ENCODE measurements at regions not wholly inside any gene's neighbourhood (a gene's known extent, or its start where the extent isn't known, plus 50 kb on each side); places are given as distances from the start of the nearest gene placed in this dataset.

GRCh38 chr10:75292794-75293445 lies 57.2 kb upstream of the COMTD1 start:
- TF ChIP-seq GABPA (IDR thresholded peaks at IDR 0.05; ENCODE audit: low read depth) (no peak), SPI1 (IDR thresholded peaks at IDR 0.05; ENCODE audit: borderline replicate concordance, low read depth) (no peak), REST (IDR thresholded peaks at IDR 0.05; ENCODE audit: insufficient replicate concordance, low read depth) (no peak), POLR2AphosphoS5 (IDR thresholded peaks at IDR 0.05; ENCODE audit: low read depth) (no peak)
- H3K27ac ChIP-seq (replicated peaks), result no peak overlapping the region
- H3K27me3 ChIP-seq (ENCODE audit: insufficient read depth, poor library complexity, severe bottlenecking), result peaks cover 17% of the 10 kb centered on the region
- DNase-seq (ENCODE audit: low read depth in 1 of 2, low spot score in 1 of 2), result no peak
- H3K4me3 ChIP-seq (replicated peaks; ENCODE audit: insufficient read depth, low read length), result no peak overlapping the region

DNA sequence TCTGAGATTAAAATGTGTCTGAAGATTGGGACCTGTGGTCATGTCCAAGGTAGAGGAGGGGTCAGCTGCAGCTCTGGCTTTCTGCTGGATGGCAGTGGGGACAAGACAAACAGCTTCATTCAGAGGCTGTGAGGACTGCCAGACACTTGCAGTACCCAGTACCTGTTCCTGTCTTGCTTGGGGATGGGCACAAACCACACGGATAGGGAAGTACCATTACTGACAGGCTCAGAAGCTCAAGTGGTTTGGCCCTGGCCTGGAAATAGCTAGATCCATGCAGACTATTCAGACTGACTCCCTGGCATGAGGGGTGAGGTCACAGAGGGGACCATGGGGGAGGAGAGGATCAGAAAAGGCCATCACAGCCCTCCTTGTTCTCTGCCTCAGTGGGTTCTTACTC lies 56.0 kb upstream of the COMTD1 start:
- peaks cover 15% of the 10 kb centered on the region for H3K27me3 ChIP-seq (ENCODE audit: insufficient read depth, poor library complexity, severe bottlenecking)
- DNase-seq (ENCODE audit: low read depth in 1 of 2, low spot score in 1 of 2), result peak in 1 of 2 experiments; percentile 55
- no peak for TF ChIP-seq SPI1 (IDR thresholded peaks at IDR 0.05; ENCODE audit: borderline replicate concordance, low read depth)
- no peak for TF ChIP-seq REST (IDR thresholded peaks at IDR 0.05; ENCODE audit: insufficient replicate concordance, low read depth)
- no peak for TF ChIP-seq CTCF (IDR thresholded peaks at IDR 0.05; ENCODE audit: insufficient read depth, low read length)
- TF ChIP-seq GABPA (IDR thresholded peaks at IDR 0.05; ENCODE audit: low read depth), result no peak
- TF ChIP-seq POLR2AphosphoS5 (IDR thresholded peaks at IDR 0.05; ENCODE audit: low read depth), result no peak
- H3K4me3 ChIP-seq (replicated peaks; ENCODE audit: insufficient read depth, low read length), result no peak overlapping the region
- no peak overlapping the region for H3K27ac ChIP-seq (replicated peaks)

GRCh38 chr10:75288140-75288711 lies 52.5 kb upstream of the COMTD1 start:
- TF ChIP-seq GABPA (IDR thresholded peaks at IDR 0.05; ENCODE audit: low read depth) (no peak), POLR2AphosphoS5 (IDR thresholded peaks at IDR 0.05; ENCODE audit: low read depth) (no peak), CTCF (IDR thresholded peaks at IDR 0.05; ENCODE audit: insufficient read depth, low read length) (no peak), SPI1 (IDR thresholded peaks at IDR 0.05; ENCODE audit: borderline replicate concordance, low read depth) (no peak), REST (IDR thresholded peaks at IDR 0.05; ENCODE audit: insufficient replicate concordance, low read depth) (no peak)
- Histone ChIP-seq H3K27ac (replicated peaks) (no peak overlapping the region), H3K27me3 (ENCODE audit: insufficient read depth, poor library complexity, severe bottlenecking) (no peaks in the 10 kb centered on the region), H3K4me3 (replicated peaks; ENCODE audit: insufficient read depth, low read length) (no peak overlapping the region)
- DNase-seq (ENCODE audit: low read depth in 1 of 2, low spot score in 1 of 2), result no peak

Measured in HL-60 (cell line).